ENCODE measurements at regions not wholly inside any gene's neighbourhood (a gene's known extent, or its start where the extent isn't known, plus 50 kb on each side); places are given as distances from the start of the nearest gene placed in this dataset.

- DNase-seq (peak in 7 of 9 donors; percentile 5 to 67 (median 17)), ATAC-seq (peak; percentile 61)
- Histone ChIP-seq H3K4me3 (ENCODE audit: low read length) (no peak overlapping the region), H3K36me3 (ENCODE audit: control insufficient read depth in 2 of 3, insufficient read depth in 3 of 3, low read length in 3 of 3) (no peaks in the 10 kb centered on the region), H3K4me1 (ENCODE audit: control insufficient read depth in 2 of 2, insufficient read depth in 2 of 2, low read length in 2 of 2) (no peaks in the 10 kb centered on the region), H3K9me3 (ENCODE audit: control insufficient read depth in 2 of 3, low read length in 3 of 3) (no peaks in the 10 kb centered on the region), H3K27me3 (ENCODE audit: control insufficient read depth in 2 of 2, insufficient read depth in 2 of 2, low read length in 2 of 2) (no peaks in the 10 kb centered on the region), H3K27ac (ENCODE audit: low read depth, low read length) (no peak overlapping the region)
- Mint-ChIP-seq H3K36me3 (no peaks in the 10 kb centered on the region), H3K4me1 (peaks cover 0 to 5% (median 0%) of the 10 kb centered on the region in 7 donors), H3K4me3 (no peak overlapping the region), H3K9me3 (peaks cover 0 to 7% (median 0%) of the 10 kb centered on the region in 11 donors), H3K27ac (no peak overlapping the region), H3K27me3 (peaks cover 3 to 46% (median 27%) of the 10 kb centered on the region in 5 donors)
- POLR2A ChIA-PET = no interaction called here
- intact Hi-C loops (cut with micrococcal nuclease) = loop anchor here in 1 of 2 donors (2.0 kb wide), 1 partner anchor 392 kb away; no protein-coding TSS in a partner anchor
- CTCF ChIA-PET = no interaction called here
Observed at GRCh38 chr5:5886812-5887486, 464.5 kb downstream of the ICE1 start.

GRCh38 chr5:5886353-5886752, 463.9 kb downstream of the ICE1 start:
- CTCF ChIA-PET = no interaction called here
- no peaks in the 10 kb centered on the region for H3K27me3 ChIP-seq (ENCODE audit: control insufficient read depth in 2 of 2, insufficient read depth in 2 of 2, low read length in 2 of 2)
- H3K4me1 ChIP-seq (ENCODE audit: control insufficient read depth in 2 of 2, insufficient read depth in 2 of 2, low read length in 2 of 2) = no peaks in the 10 kb centered on the region
- Mint-ChIP-seq H3K4me1 (peaks cover 0 to 5% (median 0%) of the 10 kb centered on the region in 7 donors), H3K4me3 (no peak overlapping the region), H3K36me3 (no peaks in the 10 kb centered on the region), H3K27ac (no peak overlapping the region), H3K9me3 (peaks cover 0 to 5% (median 0%) of the 10 kb centered on the region in 11 donors), H3K27me3 (peaks cover 3 to 48% (median 27%) of the 10 kb centered on the region in 5 donors)
- H3K4me3 ChIP-seq (ENCODE audit: low read length) = no peak overlapping the region
- no peak overlapping the region for H3K27ac ChIP-seq (ENCODE audit: low read depth, low read length)
- POLR2A ChIA-PET = no interaction called here
- intact Hi-C loops (cut with micrococcal nuclease) = loop anchor here in 1 of 2 donors (2.0 kb wide), 1 partner anchor 392 kb away; no protein-coding TSS in a partner anchor
- H3K36me3 ChIP-seq (ENCODE audit: control insufficient read depth in 2 of 3, insufficient read depth in 3 of 3, low read length in 3 of 3) = no peaks in the 10 kb centered on the region
- ATAC-seq (no peak), DNase-seq (no peak)
- H3K9me3 ChIP-seq (ENCODE audit: control insufficient read depth in 2 of 3, low read length in 3 of 3) = no peaks in the 10 kb centered on the region

GRCh38 chr5:5885782-5886181, 463.3 kb downstream of the ICE1 start:
- H3K9me3 Mint-ChIP-seq = peaks cover 0 to 4% (median 0%) of the 10 kb centered on the region in 11 donors
- no peak for DNase-seq
- H3K27ac ChIP-seq (ENCODE audit: low read depth, low read length) = no peak overlapping the region
- no peak overlapping the region for H3K4me3 Mint-ChIP-seq
- no peak overlapping the region for H3K27ac Mint-ChIP-seq
- H3K4me1 Mint-ChIP-seq = peaks cover 0 to 5% (median 0%) of the 10 kb centered on the region in 7 donors
- no peak overlapping the region for H3K4me3 ChIP-seq (ENCODE audit: low read length)
- H3K4me1 ChIP-seq (ENCODE audit: control insufficient read depth in 2 of 2, insufficient read depth in 2 of 2, low read length in 2 of 2) = no peaks in the 10 kb centered on the region
- peaks cover 3 to 53% (median 26%) of the 10 kb centered on the region in 5 donors for H3K27me3 Mint-ChIP-seq
- no peak for ATAC-seq
- ChIA-PET POLR2A (no interaction called here), CTCF (no interaction called here)
- no peaks in the 10 kb centered on the region for H3K36me3 ChIP-seq (ENCODE audit: control insufficient read depth in 2 of 3, insufficient read depth in 3 of 3, low read length in 3 of 3)
- no peaks in the 10 kb centered on the region for H3K36me3 Mint-ChIP-seq
- no peaks in the 10 kb centered on the region for H3K27me3 ChIP-seq (ENCODE audit: control insufficient read depth in 2 of 2, insufficient read depth in 2 of 2, low read length in 2 of 2)
- intact Hi-C loops (cut with micrococcal nuclease) = loop anchor here in 1 of 2 donors (2.0 kb wide), 1 partner anchor 391 kb away; no protein-coding TSS in a partner anchor
- H3K9me3 ChIP-seq (ENCODE audit: control insufficient read depth in 2 of 3, low read length in 3 of 3) = no peaks in the 10 kb centered on the region

DNA sequence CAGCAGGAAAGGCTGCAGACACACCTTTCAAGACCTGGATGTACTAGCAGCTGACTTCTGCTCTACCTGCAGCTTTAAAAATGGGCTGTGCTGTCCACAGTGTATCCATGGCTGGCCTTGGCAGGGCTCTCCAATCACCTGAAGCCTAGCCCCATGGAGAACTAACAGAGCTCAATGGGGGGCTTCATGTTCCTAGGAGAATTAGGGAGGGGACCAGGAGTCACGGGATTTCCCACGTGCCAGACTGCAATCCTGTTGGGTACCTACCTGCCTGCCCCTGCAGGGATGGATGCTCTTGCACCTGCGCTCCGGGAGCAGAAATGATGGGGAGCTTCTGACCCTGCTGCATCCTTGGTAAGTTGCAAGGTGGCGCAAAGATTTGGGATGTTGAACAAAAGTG, 462.1 kb downstream of the ICE1 start:
- no peak overlapping the region for H3K4me3 Mint-ChIP-seq

DNA sequence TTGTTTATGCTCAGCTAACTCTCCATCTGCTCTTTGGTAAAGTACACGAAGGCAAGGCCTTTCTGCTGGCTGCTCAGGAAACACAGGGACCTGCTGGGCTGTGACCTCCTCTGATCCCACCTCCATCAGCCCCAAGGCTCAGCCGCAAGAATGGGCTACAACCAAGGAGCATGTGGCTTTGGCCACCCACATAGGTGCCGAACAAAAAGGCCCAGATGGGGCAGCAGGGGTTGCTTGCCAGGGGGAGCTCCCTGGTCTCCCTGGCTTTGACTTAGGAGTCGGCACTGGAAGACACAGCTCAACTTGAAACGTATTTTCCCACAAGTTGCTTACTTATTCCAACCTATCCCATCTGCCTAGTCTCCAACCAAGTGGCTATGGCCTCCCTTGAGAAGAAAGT, 461.1 kb downstream of the ICE1 start:
- no peak for DNase-seq

More for the DNA sequence above, 462.1 kb downstream of the ICE1 start:
- Histone ChIP-seq H3K4me3 (ENCODE audit: low read length) (no peak overlapping the region), H3K36me3 (ENCODE audit: control insufficient read depth in 2 of 3, insufficient read depth in 3 of 3, low read length in 3 of 3) (no peaks in the 10 kb centered on the region), H3K27me3 (ENCODE audit: control insufficient read depth in 2 of 2, insufficient read depth in 2 of 2, low read length in 2 of 2) (no peaks in the 10 kb centered on the region), H3K4me1 (ENCODE audit: control insufficient read depth in 2 of 2, insufficient read depth in 2 of 2, low read length in 2 of 2) (no peaks in the 10 kb centered on the region), H3K27ac (ENCODE audit: low read depth, low read length) (no peak overlapping the region), H3K9me3 (ENCODE audit: control insufficient read depth in 2 of 3, low read length in 3 of 3) (no peaks in the 10 kb centered on the region)
- no peak for DNase-seq
- ChIA-PET CTCF (no interaction called here), POLR2A (no interaction called here)
- no peak overlapping the region for H3K27ac Mint-ChIP-seq
- H3K9me3 Mint-ChIP-seq = peaks cover 0 to 4% (median 0%) of the 10 kb centered on the region in 11 donors
- peaks cover 3 to 63% (median 34%) of the 10 kb centered on the region in 5 donors for H3K27me3 Mint-ChIP-seq
- peaks cover 0 to 5% (median 0%) of the 10 kb centered on the region in 7 donors for H3K4me1 Mint-ChIP-seq
- intact Hi-C loops (cut with micrococcal nuclease) = no loop called here
- no peaks in the 10 kb centered on the region for H3K36me3 Mint-ChIP-seq
- ATAC-seq = no peak

GRCh38 chr5:5883146-5883545, 460.7 kb downstream of the ICE1 start:
- peaks cover 0 to 4% (median 0%) of the 10 kb centered on the region in 11 donors for H3K9me3 Mint-ChIP-seq

More for the DNA sequence above, 461.1 kb downstream of the ICE1 start:
- Mint-ChIP-seq H3K4me3 (no peak overlapping the region), H3K27ac (no peak overlapping the region), H3K27me3 (peaks cover 3 to 64% (median 35%) of the 10 kb centered on the region in 5 donors), H3K4me1 (peaks cover 0 to 5% (median 0%) of the 10 kb centered on the region in 7 donors), H3K9me3 (peaks cover 0 to 4% (median 0%) of the 10 kb centered on the region in 11 donors), H3K36me3 (no peaks in the 10 kb centered on the region)
- no peak overlapping the region for H3K27ac ChIP-seq (ENCODE audit: low read depth, low read length)
- ATAC-seq = no peak
- no peak overlapping the region for H3K4me3 ChIP-seq (ENCODE audit: low read length)
- intact Hi-C loops (cut with micrococcal nuclease) = no loop called here
- H3K27me3 ChIP-seq (ENCODE audit: control insufficient read depth in 2 of 2, insufficient read depth in 2 of 2, low read length in 2 of 2) = no peaks in the 10 kb centered on the region
- ChIA-PET POLR2A (no interaction called here), CTCF (no interaction called here)
- H3K9me3 ChIP-seq (ENCODE audit: control insufficient read depth in 2 of 3, low read length in 3 of 3) = no peaks in the 10 kb centered on the region
- no peaks in the 10 kb centered on the region for H3K36me3 ChIP-seq (ENCODE audit: control insufficient read depth in 2 of 3, insufficient read depth in 3 of 3, low read length in 3 of 3)
- no peaks in the 10 kb centered on the region for H3K4me1 ChIP-seq (ENCODE audit: control insufficient read depth in 2 of 2, insufficient read depth in 2 of 2, low read length in 2 of 2)

GRCh38 chr5:5882706-5883105, 460.2 kb downstream of the ICE1 start:
- no peaks in the 10 kb centered on the region for H3K36me3 Mint-ChIP-seq
- H3K4me1 Mint-ChIP-seq = peaks cover 0 to 5% (median 0%) of the 10 kb centered on the region in 7 donors
- H3K9me3 Mint-ChIP-seq = peaks cover 0 to 4% (median 0%) of the 10 kb centered on the region in 11 donors
- H3K4me3 Mint-ChIP-seq = no peak overlapping the region
- ChIA-PET POLR2A (no interaction called here), CTCF (no interaction called here)
- H3K27ac ChIP-seq (ENCODE audit: low read depth, low read length) = no peak overlapping the region
- no peaks in the 10 kb centered on the region for H3K36me3 ChIP-seq (ENCODE audit: control insufficient read depth in 2 of 3, insufficient read depth in 3 of 3, low read length in 3 of 3)
- no peaks in the 10 kb centered on the region for H3K4me1 ChIP-seq (ENCODE audit: control insufficient read depth in 2 of 2, insufficient read depth in 2 of 2, low read length in 2 of 2)
- no peak for ATAC-seq
- H3K27ac Mint-ChIP-seq = no peak overlapping the region
- no peak for DNase-seq
- no peaks in the 10 kb centered on the region for H3K9me3 ChIP-seq (ENCODE audit: control insufficient read depth in 2 of 3, low read length in 3 of 3)
- H3K4me3 ChIP-seq (ENCODE audit: low read length) = no peak overlapping the region
- intact Hi-C loops (cut with micrococcal nuclease) = no loop called here
- peaks cover 3 to 64% (median 40%) of the 10 kb centered on the region in 5 donors for H3K27me3 Mint-ChIP-seq
- H3K27me3 ChIP-seq (ENCODE audit: control insufficient read depth in 2 of 2, insufficient read depth in 2 of 2, low read length in 2 of 2) = no peaks in the 10 kb centered on the region

More at GRCh38 chr5:5883146-5883545, 460.7 kb downstream of the ICE1 start:
- intact Hi-C loops (cut with micrococcal nuclease) = no loop called here
- no peak overlapping the region for H3K4me3 ChIP-seq (ENCODE audit: low read length)
- no peaks in the 10 kb centered on the region for H3K36me3 ChIP-seq (ENCODE audit: control insufficient read depth in 2 of 3, insufficient read depth in 3 of 3, low read length in 3 of 3)
- POLR2A ChIA-PET = no interaction called here
- no peak overlapping the region for H3K27ac ChIP-seq (ENCODE audit: low read depth, low read length)
- H3K36me3 Mint-ChIP-seq = no peaks in the 10 kb centered on the region
- H3K27me3 ChIP-seq (ENCODE audit: control insufficient read depth in 2 of 2, insufficient read depth in 2 of 2, low read length in 2 of 2) = no peaks in the 10 kb centered on the region
- no peak overlapping the region for H3K27ac Mint-ChIP-seq
- CTCF ChIA-PET = no interaction called here
- peaks cover 0 to 5% (median 0%) of the 10 kb centered on the region in 7 donors for H3K4me1 Mint-ChIP-seq
- ATAC-seq (no peak), DNase-seq (no peak)
- H3K27me3 Mint-ChIP-seq = peaks cover 3 to 64% (median 38%) of the 10 kb centered on the region in 5 donors
- H3K4me1 ChIP-seq (ENCODE audit: control insufficient read depth in 2 of 2, insufficient read depth in 2 of 2, low read length in 2 of 2) = no peaks in the 10 kb centered on the region
- no peak overlapping the region for H3K4me3 Mint-ChIP-seq
- H3K9me3 ChIP-seq (ENCODE audit: control insufficient read depth in 2 of 3, low read length in 3 of 3) = no peaks in the 10 kb centered on the region

Measured in naive thymus-derived CD4-positive, alpha-beta T cell (primary cell).